ENCODE measurements at regions not wholly inside any gene's neighbourhood (a gene's known extent, or its start where the extent isn't known, plus 50 kb on each side); places are given as distances from the start of the nearest gene placed in this dataset.
A peak's percentile ranks its signal among the peaks of the same experiment; 100 is the strongest.

DNA sequence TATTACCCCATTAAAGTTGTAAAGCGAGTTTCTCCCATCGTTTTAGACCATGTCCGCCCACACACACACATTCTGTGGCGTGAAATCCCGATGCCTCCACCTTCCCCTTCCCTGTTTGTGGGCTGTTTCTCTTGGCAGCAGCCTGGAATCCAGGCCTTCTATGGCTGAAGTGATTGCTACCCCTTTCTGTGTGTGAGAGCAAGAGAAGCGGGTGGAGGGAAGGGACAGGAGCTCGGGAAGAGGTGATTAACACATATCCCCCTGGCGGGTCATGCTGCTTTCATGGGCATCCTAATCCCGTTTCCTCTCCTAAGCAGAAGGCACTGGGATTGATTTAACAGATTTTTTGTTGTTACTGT is 283.8 kb upstream of the RGMA start:
- no peaks in the 10 kb centered on the region for H3K27me3 ChIP-seq (ENCODE audit: control insufficient read depth, insufficient read depth, low read length)
- no peak overlapping the region for H3K27ac ChIP-seq (ENCODE audit: low read length)
- H3K4me3 ChIP-seq (ENCODE audit: low read length), result no peak overlapping the region
- no peaks in the 10 kb centered on the region for H3K9me3 ChIP-seq (replicated peaks; ENCODE audit: control insufficient read depth, low read depth, low read length)
- 46% methylated on average over 2 of the region's 9 CpGs for WGBS (ENCODE audit: insufficient coverage)
- H3K4me1 ChIP-seq (ENCODE audit: control insufficient read depth, insufficient read depth, low read length), result no peaks in the 10 kb centered on the region
- no peaks in the 10 kb centered on the region for H3K36me3 ChIP-seq (ENCODE audit: control insufficient read depth, insufficient read depth, low read length)
- no peak for DNase-seq

DNA sequence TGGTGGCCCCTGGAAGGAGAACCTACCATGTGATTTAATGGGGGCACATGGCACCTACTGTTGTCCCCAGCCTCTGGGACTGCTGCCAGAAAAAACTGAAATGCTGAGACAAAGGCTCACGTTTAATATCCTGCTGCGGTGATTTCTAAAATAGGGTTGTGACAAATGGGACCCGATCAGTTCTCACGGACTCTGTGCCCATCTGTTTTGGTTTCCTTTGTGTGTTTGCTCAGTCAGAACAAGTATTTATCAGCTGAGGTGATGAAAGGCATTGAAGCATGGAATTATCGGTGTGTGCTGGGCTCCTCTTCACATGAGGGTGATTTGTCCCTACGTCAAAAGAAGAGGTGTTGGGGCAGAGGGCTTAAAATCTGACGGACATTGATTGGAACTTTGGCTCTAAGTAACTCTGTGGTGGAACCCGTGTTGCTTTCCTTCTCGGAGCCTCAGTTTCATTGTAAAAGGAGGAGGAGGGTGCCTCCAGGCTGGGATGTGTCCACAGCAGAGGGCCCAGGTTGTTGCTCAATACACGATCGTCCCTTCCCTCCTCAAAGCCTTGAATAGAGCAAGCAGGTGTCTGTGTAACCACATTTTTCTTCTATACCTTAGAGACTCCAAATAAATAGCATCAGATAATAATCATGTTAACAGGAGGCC is 283.3 kb upstream of the RGMA start:
- no peak for DNase-seq
- 49% methylated on average over 10 of the region's 11 CpGs for whole genome bisulfite sequencing (ENCODE audit: insufficient coverage)
- H3K9me3 ChIP-seq (replicated peaks; ENCODE audit: control insufficient read depth, low read depth, low read length), result no peaks in the 10 kb centered on the region
- H3K27me3 ChIP-seq (ENCODE audit: control insufficient read depth, insufficient read depth, low read length), result no peaks in the 10 kb centered on the region
- no peaks in the 10 kb centered on the region for H3K36me3 ChIP-seq (ENCODE audit: control insufficient read depth, insufficient read depth, low read length)
- no peak overlapping the region for H3K4me3 ChIP-seq (ENCODE audit: low read length)
- no peak overlapping the region for H3K27ac ChIP-seq (ENCODE audit: low read length)
- no peaks in the 10 kb centered on the region for H3K4me1 ChIP-seq (ENCODE audit: control insufficient read depth, insufficient read depth, low read length)

DNA sequence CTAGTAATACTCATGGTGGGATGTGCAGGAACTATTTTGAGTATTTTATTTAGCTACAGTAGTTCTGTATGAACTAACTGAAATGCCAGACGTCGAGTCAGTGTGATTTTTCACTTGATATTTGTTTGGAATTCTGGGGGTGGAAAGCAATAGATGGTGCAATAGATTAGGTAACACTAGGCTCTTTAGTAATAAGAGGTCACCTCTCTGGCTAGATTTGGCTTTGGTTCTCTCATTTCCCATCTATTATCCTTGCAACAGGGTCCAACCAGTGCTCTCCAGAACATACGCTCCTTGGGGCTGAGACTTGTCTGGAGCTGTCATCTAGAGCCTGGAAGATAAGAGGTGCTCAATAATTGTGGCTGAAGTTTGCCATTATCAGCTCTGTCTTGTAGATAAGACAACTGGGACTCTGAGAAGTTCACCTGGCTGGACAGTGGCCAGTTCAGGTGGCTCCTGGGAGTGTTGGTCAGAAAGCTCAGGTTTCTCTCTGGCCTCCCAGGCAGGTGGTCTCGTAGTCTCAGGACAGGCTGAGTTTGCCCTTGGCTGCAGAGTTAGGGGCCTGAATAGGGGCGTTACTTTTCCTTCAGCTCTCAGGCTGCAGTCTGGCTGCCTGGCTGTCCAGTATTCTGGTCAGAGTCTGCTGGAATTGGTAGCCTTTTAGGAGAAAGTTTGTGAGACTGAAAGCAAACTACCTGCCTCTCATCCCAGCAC is 277.5 kb upstream of the RGMA start:
- H3K27me3 ChIP-seq (ENCODE audit: control insufficient read depth, insufficient read depth, low read length), result no peaks in the 10 kb centered on the region
- no peaks in the 10 kb centered on the region for H3K9me3 ChIP-seq (replicated peaks; ENCODE audit: control insufficient read depth, low read depth, low read length)

GRCh38 chr15:93362821-93363220 is 273.8 kb upstream of the RGMA start:
- Histone ChIP-seq H3K27ac (ENCODE audit: low read length) (no peak overlapping the region), H3K4me1 (ENCODE audit: control insufficient read depth, insufficient read depth, low read length) (peaks cover 38% of the 10 kb centered on the region), H3K9me3 (replicated peaks; ENCODE audit: control insufficient read depth, low read depth, low read length) (no peaks in the 10 kb centered on the region), H3K27me3 (ENCODE audit: control insufficient read depth, insufficient read depth, low read length) (no peaks in the 10 kb centered on the region), H3K36me3 (ENCODE audit: control insufficient read depth, insufficient read depth, low read length) (no peaks in the 10 kb centered on the region), H3K4me3 (ENCODE audit: low read length) (no peak overlapping the region)
- DNase-seq, result peak; percentile 55
- no CpG with 5 or more reads among the region's 8 CpGs for WGBS (ENCODE audit: insufficient coverage)

More for the DNA sequence above, 277.5 kb upstream of the RGMA start:
- Histone ChIP-seq H3K27ac (ENCODE audit: low read length) (no peak overlapping the region), H3K4me1 (ENCODE audit: control insufficient read depth, insufficient read depth, low read length) (peaks cover 11% of the 10 kb centered on the region), H3K36me3 (ENCODE audit: control insufficient read depth, insufficient read depth, low read length) (no peaks in the 10 kb centered on the region), H3K4me3 (ENCODE audit: low read length) (no peak overlapping the region)
- WGBS (ENCODE audit: insufficient coverage), result 24% methylated on average over 4 of the region's 5 CpGs
- DNase-seq, result no peak

GRCh38 chr15:93362203-93362602 is 273.2 kb upstream of the RGMA start:
- WGBS (ENCODE audit: insufficient coverage), result 31% methylated on average over 2 of the region's 3 CpGs
- no peaks in the 10 kb centered on the region for H3K9me3 ChIP-seq (replicated peaks; ENCODE audit: control insufficient read depth, low read depth, low read length)
- no peak overlapping the region for H3K27ac ChIP-seq (ENCODE audit: low read length)
- no peak overlapping the region for H3K4me3 ChIP-seq (ENCODE audit: low read length)
- no peak for DNase-seq
- peaks cover 40% of the 10 kb centered on the region for H3K4me1 ChIP-seq (ENCODE audit: control insufficient read depth, insufficient read depth, low read length)
- no peaks in the 10 kb centered on the region for H3K36me3 ChIP-seq (ENCODE audit: control insufficient read depth, insufficient read depth, low read length)
- no peaks in the 10 kb centered on the region for H3K27me3 ChIP-seq (ENCODE audit: control insufficient read depth, insufficient read depth, low read length)

- DNase-seq, result no peak
- no peaks in the 10 kb centered on the region for H3K27me3 ChIP-seq (ENCODE audit: control insufficient read depth, insufficient read depth, low read length)
- no peak overlapping the region for H3K4me3 ChIP-seq (ENCODE audit: low read length)
- H3K27ac ChIP-seq (ENCODE audit: low read length), result no peak overlapping the region
- peaks cover 40% of the 10 kb centered on the region for H3K4me1 ChIP-seq (ENCODE audit: control insufficient read depth, insufficient read depth, low read length)
- no peaks in the 10 kb centered on the region for H3K9me3 ChIP-seq (replicated peaks; ENCODE audit: control insufficient read depth, low read depth, low read length)
- WGBS (ENCODE audit: insufficient coverage), result no CpG with 5 or more reads among the region's 5 CpGs
- H3K36me3 ChIP-seq (ENCODE audit: control insufficient read depth, insufficient read depth, low read length), result no peaks in the 10 kb centered on the region
These were observed 272.7 kb upstream of the RGMA start for GRCh38 chr15:93361703-93362102.

- Histone ChIP-seq H3K4me3 (ENCODE audit: low read length) (no peak overlapping the region), H3K27ac (ENCODE audit: low read length) (peak overlapping the region; percentile 72), H3K9me3 (replicated peaks; ENCODE audit: control insufficient read depth, low read depth, low read length) (no peaks in the 10 kb centered on the region), H3K4me1 (ENCODE audit: control insufficient read depth, insufficient read depth, low read length) (peaks cover 39% of the 10 kb centered on the region), H3K27me3 (ENCODE audit: control insufficient read depth, insufficient read depth, low read length) (no peaks in the 10 kb centered on the region), H3K36me3 (ENCODE audit: control insufficient read depth, insufficient read depth, low read length) (no peaks in the 10 kb centered on the region)
- DNase-seq, result no peak
- no CpG with 5 or more reads among the region's 2 CpGs for WGBS (ENCODE audit: insufficient coverage)
These were observed 272.0 kb upstream of the RGMA start for GRCh38 chr15:93360976-93361375.

DNA sequence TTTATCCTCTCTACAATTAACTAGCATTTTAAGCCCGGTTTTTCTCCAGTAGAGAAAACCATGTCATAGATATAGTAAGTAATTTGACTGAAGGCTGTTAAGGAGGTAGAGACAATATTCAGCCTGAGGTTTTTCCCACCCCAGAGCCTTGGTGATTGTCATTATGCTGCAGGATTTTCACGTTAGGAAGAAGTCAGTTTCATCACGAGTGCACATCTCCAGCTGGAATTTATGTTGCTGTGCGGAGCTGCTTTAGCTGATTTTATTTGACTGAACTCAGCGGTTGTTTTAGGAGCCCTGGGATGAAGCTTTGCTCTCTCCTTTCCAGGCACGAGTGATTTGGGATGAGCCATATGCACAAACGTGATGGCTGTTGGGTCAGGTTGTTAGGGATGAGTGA is 271.3 kb upstream of the RGMA start:
- peak overlapping the region; percentile 72 for H3K27ac ChIP-seq (ENCODE audit: low read length)
- no peaks in the 10 kb centered on the region for H3K9me3 ChIP-seq (replicated peaks; ENCODE audit: control insufficient read depth, low read depth, low read length)
- no peak overlapping the region for H3K4me3 ChIP-seq (ENCODE audit: low read length)
- no peak for DNase-seq
- no CpG with 5 or more reads among the region's 7 CpGs for WGBS (ENCODE audit: insufficient coverage)
- H3K27me3 ChIP-seq (ENCODE audit: control insufficient read depth, insufficient read depth, low read length), result no peaks in the 10 kb centered on the region
- H3K36me3 ChIP-seq (ENCODE audit: control insufficient read depth, insufficient read depth, low read length), result no peaks in the 10 kb centered on the region
- peaks cover 35% of the 10 kb centered on the region for H3K4me1 ChIP-seq (ENCODE audit: control insufficient read depth, insufficient read depth, low read length)

- peak; percentile 68 for DNase-seq
- peak overlapping the region; percentile 72 for H3K27ac ChIP-seq (ENCODE audit: low read length)
- WGBS (ENCODE audit: insufficient coverage), result 39% methylated on average over 8 of the region's 15 CpGs
- no peak overlapping the region for H3K4me3 ChIP-seq (ENCODE audit: low read length)
- no peaks in the 10 kb centered on the region for H3K9me3 ChIP-seq (replicated peaks; ENCODE audit: control insufficient read depth, low read depth, low read length)
- H3K4me1 ChIP-seq (ENCODE audit: control insufficient read depth, insufficient read depth, low read length), result peaks cover 34% of the 10 kb centered on the region
- H3K36me3 ChIP-seq (ENCODE audit: control insufficient read depth, insufficient read depth, low read length), result no peaks in the 10 kb centered on the region
- H3K27me3 ChIP-seq (ENCODE audit: control insufficient read depth, insufficient read depth, low read length), result no peaks in the 10 kb centered on the region
These were observed 270.6 kb upstream of the RGMA start for GRCh38 chr15:93359425-93360131.

DNA sequence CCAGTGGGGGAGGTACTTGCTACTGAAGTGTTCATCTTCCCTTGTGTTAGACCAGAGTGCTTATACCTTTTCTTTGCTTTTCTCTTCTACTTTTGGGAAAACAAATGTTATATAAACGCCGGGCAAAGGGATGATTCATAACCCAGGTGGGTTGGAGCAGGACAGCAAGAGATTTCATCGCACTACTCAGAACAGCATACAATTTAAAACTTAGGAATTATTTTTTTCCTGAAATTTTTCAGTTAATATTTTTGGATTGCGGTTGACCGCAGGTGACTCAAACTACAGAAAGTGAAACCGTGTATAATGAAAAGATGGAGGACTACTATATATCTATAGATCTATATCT is 270.0 kb upstream of the RGMA start:
- Histone ChIP-seq H3K27ac (ENCODE audit: low read length) (peak overlapping the region; percentile 60), H3K4me1 (ENCODE audit: control insufficient read depth, insufficient read depth, low read length) (peaks cover 34% of the 10 kb centered on the region), H3K36me3 (ENCODE audit: control insufficient read depth, insufficient read depth, low read length) (no peaks in the 10 kb centered on the region), H3K9me3 (replicated peaks; ENCODE audit: control insufficient read depth, low read depth, low read length) (no peaks in the 10 kb centered on the region), H3K27me3 (ENCODE audit: control insufficient read depth, insufficient read depth, low read length) (no peaks in the 10 kb centered on the region), H3K4me3 (ENCODE audit: low read length) (no peak overlapping the region)
- no peak for DNase-seq
- WGBS (ENCODE audit: insufficient coverage), result no CpG with 5 or more reads among the region's 6 CpGs

Measured in muscle of leg (tissue), 3 donors.